Central memory CD8-positive, alpha-beta T cell (primary cell): ENCODE measurements at regions not wholly inside any gene's neighbourhood (a gene's known extent, or its start where the extent isn't known, plus 50 kb on each side); places are given as distances from the start of the nearest gene placed in this dataset.

ENCODE experiments used
- ATAC-seq: fragments of 150-1000 bp; cut with Tn5 transposase; replicated peaks from 2 replicates; pipeline ENCODE4 v1.10.0; 2022; ENCODE audit warnings: mild to moderate bottlenecking, moderate FRiP score, moderate number of reproducible peaks; ENCODE audit not compliant: poor library complexity, severe bottlenecking; ENCODE audit errors: extremely low read depth
- DNase-seq, 2 donors: peaks; one replicate each; pipeline ENCODE4 v3.0.0; 2021; ENCODE audit warnings: low spot score in 2 of 2
- H3K27ac Mint-ChIP-seq: one replicate; pipeline ENCODE4 v1.8.0; 2022; ENCODE audit warnings: low read depth, mild to moderate bottlenecking, moderate library complexity, mixed read lengths
- H3K27me3 Mint-ChIP-seq: one replicate; pipeline ENCODE4 v1.8.0; 2022; ENCODE audit warnings: mixed read lengths
- H3K36me3 Mint-ChIP-seq: one replicate; pipeline ENCODE4 v1.8.0; 2022; ENCODE audit warnings: mild to moderate bottlenecking, moderate library complexity, mixed read lengths; ENCODE audit not compliant: insufficient read depth
- H3K4me1 Mint-ChIP-seq: one replicate; pipeline ENCODE4 v1.8.0; 2022; ENCODE audit warnings: mixed read lengths
- H3K4me3 Mint-ChIP-seq: one replicate; pipeline ENCODE4 v1.8.0; 2022; ENCODE audit warnings: mild to moderate bottlenecking, moderate library complexity, mixed read lengths
- H3K9me3 Mint-ChIP-seq: one replicate; pipeline ENCODE4 v1.8.0; 2022; ENCODE audit warnings: mixed read lengths

- Mint-ChIP-seq H3K4me3 (no peak overlapping the region), H3K36me3 (no peaks in the 10 kb centered on the region), H3K27me3 (no peaks in the 10 kb centered on the region), H3K9me3 (no peaks in the 10 kb centered on the region), H3K27ac (no peak overlapping the region), H3K4me1 (peaks cover 12% of the 10 kb centered on the region)
- DNase-seq (no peak), ATAC-seq (no peak)
These were observed 142.4 kb downstream of the ZFP36L2 start for GRCh38 chr2:43083710-43084698.

GRCh38 chr2:43082903-43083677, 143.3 kb downstream of the ZFP36L2 start:
- Mint-ChIP-seq H3K9me3 (no peaks in the 10 kb centered on the region), H3K4me1 (peaks cover 12% of the 10 kb centered on the region), H3K4me3 (no peak overlapping the region), H3K27me3 (no peaks in the 10 kb centered on the region), H3K36me3 (no peaks in the 10 kb centered on the region), H3K27ac (peak overlapping the region; percentile 63)
- DNase-seq (no peak), ATAC-seq (no peak)

GRCh38 chr2:43082111-43082894, 144.1 kb downstream of the ZFP36L2 start:
- peak overlapping the region; percentile 63 for H3K27ac Mint-ChIP-seq
- H3K4me3 Mint-ChIP-seq, result no peak overlapping the region
- ATAC-seq (no peak), DNase-seq (no peak)
- H3K36me3 Mint-ChIP-seq, result no peaks in the 10 kb centered on the region
- H3K27me3 Mint-ChIP-seq, result no peaks in the 10 kb centered on the region
- H3K4me1 Mint-ChIP-seq, result peaks cover 12% of the 10 kb centered on the region
- H3K9me3 Mint-ChIP-seq, result no peaks in the 10 kb centered on the region

GRCh38 chr2:43081131-43081765, 145.2 kb downstream of the ZFP36L2 start:
- DNase-seq, result no peak
- Mint-ChIP-seq H3K36me3 (no peaks in the 10 kb centered on the region), H3K27me3 (no peaks in the 10 kb centered on the region), H3K9me3 (no peaks in the 10 kb centered on the region), H3K27ac (no peak overlapping the region), H3K4me1 (peaks cover 12% of the 10 kb centered on the region), H3K4me3 (no peak overlapping the region)
- ATAC-seq, result no peak

GRCh38 chr2:43080571-43081021, 145.8 kb downstream of the ZFP36L2 start:
- no peak for ATAC-seq
- Mint-ChIP-seq H3K36me3 (no peaks in the 10 kb centered on the region), H3K4me1 (peaks cover 9% of the 10 kb centered on the region), H3K27ac (no peak overlapping the region), H3K9me3 (no peaks in the 10 kb centered on the region), H3K27me3 (no peaks in the 10 kb centered on the region), H3K4me3 (no peak overlapping the region)
- DNase-seq, result no peak

- no peaks in the 10 kb centered on the region for H3K27me3 Mint-ChIP-seq
- peaks cover 6% of the 10 kb centered on the region for H3K4me1 Mint-ChIP-seq
- H3K27ac Mint-ChIP-seq, result no peak overlapping the region
- ATAC-seq (no peak), DNase-seq (no peak)
- no peaks in the 10 kb centered on the region for H3K9me3 Mint-ChIP-seq
- no peaks in the 10 kb centered on the region for H3K36me3 Mint-ChIP-seq
- H3K4me3 Mint-ChIP-seq, result no peak overlapping the region
These were observed 147.3 kb downstream of the ZFP36L2 start for GRCh38 chr2:43078781-43079755.

- Mint-ChIP-seq H3K27ac (no peak overlapping the region), H3K27me3 (no peaks in the 10 kb centered on the region), H3K4me1 (peaks cover 6% of the 10 kb centered on the region), H3K36me3 (no peaks in the 10 kb centered on the region), H3K9me3 (no peaks in the 10 kb centered on the region), H3K4me3 (no peak overlapping the region)
- ATAC-seq (no peak), DNase-seq (no peak)
These were observed 148.1 kb downstream of the ZFP36L2 start for GRCh38 chr2:43078301-43078700.

- H3K9me3 Mint-ChIP-seq, result no peaks in the 10 kb centered on the region
- no peak overlapping the region for H3K27ac Mint-ChIP-seq
- no peaks in the 10 kb centered on the region for H3K27me3 Mint-ChIP-seq
- no peak for DNase-seq
- no peaks in the 10 kb centered on the region for H3K36me3 Mint-ChIP-seq
- H3K4me1 Mint-ChIP-seq, result peaks cover 6% of the 10 kb centered on the region
- ATAC-seq, result no peak
- H3K4me3 Mint-ChIP-seq, result no peak overlapping the region
These were observed 148.5 kb downstream of the ZFP36L2 start for GRCh38 chr2:43077876-43078275.

- peaks cover 6% of the 10 kb centered on the region for H3K4me1 Mint-ChIP-seq
- no peak overlapping the region for H3K4me3 Mint-ChIP-seq
- no peak for DNase-seq
- no peaks in the 10 kb centered on the region for H3K27me3 Mint-ChIP-seq
- H3K9me3 Mint-ChIP-seq, result no peaks in the 10 kb centered on the region
- ATAC-seq, result no peak
- H3K36me3 Mint-ChIP-seq, result no peaks in the 10 kb centered on the region
- H3K27ac Mint-ChIP-seq, result no peak overlapping the region
These were observed 149.7 kb downstream of the ZFP36L2 start for GRCh38 chr2:43076676-43077075.

GRCh38 chr2:43075811-43076585, 150.4 kb downstream of the ZFP36L2 start:
- H3K27ac Mint-ChIP-seq, result no peak overlapping the region
- peaks cover 6% of the 10 kb centered on the region for H3K4me1 Mint-ChIP-seq
- DNase-seq, result no peak

More at GRCh38 chr2:43075811-43076585, 150.4 kb downstream of the ZFP36L2 start:
- Mint-ChIP-seq H3K36me3 (no peaks in the 10 kb centered on the region), H3K4me3 (no peak overlapping the region), H3K27me3 (no peaks in the 10 kb centered on the region), H3K9me3 (no peaks in the 10 kb centered on the region)
- ATAC-seq, result no peak
